HG03575 (cell line): ENCODE measurements at regions not wholly inside any gene's neighbourhood (a gene's known extent, or its start where the extent isn't known, plus 50 kb on each side); places are given as distances from the start of the nearest gene placed in this dataset.

ENCODE experiments used
- ATAC-seq: cut with Tn5 transposase; IDR thresholded peaks from one replicate; pipeline ENCODE4 v1.9.1; 2021; ENCODE audit not compliant: unreplicated experiment, insufficient number of reproducible peaks, low FRiP score; ENCODE audit errors: extremely low read depth

DNA sequence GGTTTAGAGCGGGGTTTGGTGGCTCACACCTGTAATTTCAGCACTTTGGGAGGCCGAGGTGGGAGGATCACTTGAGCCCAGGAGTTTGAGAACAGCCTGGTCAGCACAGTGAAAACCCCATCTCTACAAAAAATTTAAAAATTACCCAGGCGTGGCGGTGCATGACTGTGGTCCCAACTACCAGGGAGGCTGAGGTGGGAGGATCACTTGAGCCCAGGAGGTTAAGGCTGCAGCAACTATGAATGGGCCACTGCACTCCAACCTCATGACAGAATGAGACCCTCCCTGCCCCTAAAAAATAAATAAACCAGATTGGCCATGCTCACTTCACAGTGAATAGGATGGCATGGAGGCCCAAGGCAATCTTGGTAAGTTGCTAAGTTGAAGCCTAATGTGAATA lies 168.9 kb downstream of the RHOU start:
- ATAC-seq = no peak

DNA sequence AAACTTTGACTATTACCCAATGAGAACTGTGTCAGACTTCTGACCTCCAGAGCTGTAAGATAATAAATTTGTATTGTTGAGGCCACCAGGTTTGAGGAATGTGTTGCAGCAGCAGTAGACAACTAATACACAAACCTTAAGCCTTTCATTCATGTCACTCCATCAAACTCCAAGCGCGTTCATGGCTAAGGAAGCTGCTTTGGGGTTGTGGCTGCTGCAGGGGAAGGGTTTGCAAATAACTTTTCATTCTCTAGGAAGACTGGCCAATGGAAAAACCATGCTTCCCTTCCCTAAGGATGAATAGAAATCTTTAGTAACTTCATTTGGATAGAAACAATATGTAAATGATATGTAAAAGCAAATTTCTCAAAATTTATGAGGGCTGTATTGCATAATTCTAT lies 170.4 kb downstream of the RHOU start:
- ATAC-seq = no peak

- ATAC-seq = no peak
Measured at GRCh38 chr1:228906223-228906860, 171.1 kb downstream of the RHOU start.

DNA sequence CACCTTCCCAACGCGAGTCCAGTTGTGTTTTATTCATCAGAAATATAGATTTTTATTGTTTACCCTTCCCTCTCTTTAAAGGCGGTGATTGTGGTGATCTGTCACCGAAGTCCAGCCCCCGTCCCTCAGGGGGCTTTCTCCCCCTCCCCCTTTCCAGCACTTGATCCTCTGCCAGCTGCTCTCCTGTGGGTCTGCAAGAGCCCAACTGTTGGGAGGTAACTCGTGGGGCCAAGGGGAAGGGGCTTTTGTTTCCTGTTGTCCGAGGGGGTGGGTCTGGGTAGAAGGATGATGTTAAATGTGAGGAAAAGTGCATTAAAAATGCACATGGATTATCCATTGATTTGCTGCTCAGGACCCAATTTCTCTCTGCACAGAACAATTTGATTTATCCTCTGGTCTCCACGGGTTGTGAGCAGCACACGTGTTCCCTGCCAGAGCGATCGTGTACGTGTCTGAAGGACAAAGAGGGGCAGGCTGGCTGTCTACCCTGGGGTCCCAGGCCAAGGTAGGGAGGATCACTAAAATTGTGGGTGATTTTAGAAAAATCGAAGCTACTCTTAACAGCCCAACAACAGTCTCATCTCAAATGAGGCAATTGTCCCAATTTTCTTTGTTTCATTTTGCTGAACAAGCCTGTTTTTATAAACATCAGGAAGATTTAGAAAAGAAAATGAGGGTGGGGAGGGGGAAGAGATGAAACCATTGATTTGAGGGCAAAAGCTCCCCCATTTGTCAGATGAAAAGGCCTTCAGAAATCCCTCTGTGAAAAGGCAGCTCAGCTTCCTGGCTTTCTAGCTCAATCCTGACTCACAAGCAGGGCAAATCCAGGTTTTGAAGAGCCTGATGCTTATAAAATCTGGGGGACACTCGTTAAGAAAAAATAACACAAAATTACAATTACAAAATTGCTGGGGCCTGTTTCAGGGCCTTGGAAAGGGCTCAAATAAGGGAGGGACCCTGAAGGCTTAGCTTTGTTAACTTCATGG lies 176.2 kb downstream of the RHOU start:
- ATAC-seq = no peak

GRCh38 chr1:228913626-228914414 lies 178.5 kb downstream of the RHOU start:
- no peak for ATAC-seq

GRCh38 chr1:228914700-228915099 lies 179.4 kb downstream of the RHOU start:
- ATAC-seq = no peak

GRCh38 chr1:228917342-228917741 lies 182.1 kb downstream of the RHOU start:
- ATAC-seq = no peak

- no peak for ATAC-seq
Measured at GRCh38 chr1:228917755-228918154, 182.5 kb downstream of the RHOU start.

DNA sequence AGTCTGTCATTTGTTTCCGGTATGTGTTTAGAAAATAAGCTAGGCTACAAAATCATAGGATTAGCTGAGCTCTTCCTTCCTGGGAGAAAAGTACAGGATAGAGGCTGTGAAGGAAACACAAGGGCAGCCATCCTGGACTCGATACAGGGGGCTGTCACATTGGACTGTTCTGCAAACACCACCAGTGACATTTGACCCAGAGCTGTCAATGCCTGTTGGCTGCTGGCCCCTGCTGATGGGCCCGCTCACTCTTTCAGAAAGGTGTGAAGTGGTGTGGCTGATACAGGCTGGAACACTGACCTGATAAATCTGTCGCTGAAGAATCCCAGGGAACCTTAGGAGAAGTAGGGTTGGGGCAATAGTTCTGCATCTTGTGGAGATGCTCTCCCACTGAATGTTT lies 183.1 kb downstream of the RHOU start:
- ATAC-seq = no peak

DNA sequence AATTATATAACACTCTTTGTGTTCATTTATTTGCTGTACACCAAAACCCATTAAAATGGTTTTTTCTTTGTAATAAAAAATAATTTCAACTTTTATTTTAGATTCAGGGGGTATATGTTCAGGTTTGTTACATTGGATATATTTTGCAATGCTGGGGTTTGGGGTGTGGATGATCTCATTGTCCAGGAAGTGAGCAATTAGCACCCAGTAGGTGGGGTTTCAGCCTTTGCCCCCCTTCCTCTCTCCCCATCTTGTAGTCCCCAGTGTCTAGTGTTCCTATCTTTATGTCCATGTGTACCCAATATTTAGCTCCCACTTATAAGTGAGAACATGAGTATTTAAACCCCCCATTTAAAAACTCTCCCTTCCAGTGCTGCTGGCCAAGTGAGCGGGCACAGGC lies 184.6 kb downstream of the RHOU start:
- no peak for ATAC-seq

- ATAC-seq = no peak
Measured at GRCh38 chr1:228920831-228921230, 185.6 kb downstream of the RHOU start.

DNA sequence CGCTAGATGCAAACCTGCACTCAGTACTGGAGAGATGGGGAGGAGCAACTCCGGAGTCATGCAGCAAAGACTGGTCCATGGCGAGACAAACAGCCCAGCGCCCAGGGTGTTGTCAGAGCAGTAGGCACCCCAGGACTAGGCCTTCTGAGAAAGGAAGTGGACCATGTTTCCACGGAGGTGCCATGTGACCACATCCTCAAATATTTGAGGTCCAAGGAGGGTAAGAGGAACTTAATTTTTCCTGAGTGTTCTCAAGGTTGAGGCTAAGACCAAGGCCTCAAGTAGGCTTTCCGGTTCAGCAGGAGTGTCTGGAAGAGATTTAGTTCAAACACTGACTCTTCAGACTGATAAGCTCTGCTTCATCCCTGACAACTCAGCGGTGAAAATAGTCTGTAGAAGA lies 186.2 kb downstream of the RHOU start:
- no peak for ATAC-seq

GRCh38 chr1:228922722-228923376 lies 187.6 kb downstream of the RHOU start:
- no peak for ATAC-seq

GRCh38 chr1:228923973-228924686 lies 188.9 kb downstream of the RHOU start:
- no peak for ATAC-seq

DNA sequence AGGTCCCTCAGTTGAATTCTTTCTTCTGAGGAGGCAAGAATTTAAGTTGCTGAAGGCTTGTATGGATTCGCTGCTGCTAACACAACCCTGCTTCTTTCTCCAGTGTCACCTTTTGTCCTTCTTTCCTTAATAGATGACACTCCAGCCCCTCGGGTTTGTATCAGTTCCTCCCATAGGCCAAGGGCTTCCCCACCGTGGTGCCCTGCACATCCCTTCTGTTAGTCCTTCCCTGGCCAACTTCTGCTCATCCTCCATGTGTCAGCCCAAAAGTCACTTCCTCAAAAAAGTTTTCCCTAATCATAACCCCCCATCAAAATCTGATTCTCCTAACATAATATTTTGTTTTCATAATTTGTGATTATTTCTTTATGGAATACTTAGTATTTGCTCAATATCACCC lies 190.4 kb downstream of the RHOU start:
- ATAC-seq = no peak

- ATAC-seq = no peak
Measured at GRCh38 chr1:228927421-228927820, 192.1 kb downstream of the RHOU start.

- no peak for ATAC-seq
Measured at GRCh38 chr1:228927946-228928898, 192.9 kb downstream of the RHOU start.
